Retinal pigment epithelial cell (primary cell): ENCODE measurements at regions not wholly inside any gene's neighbourhood (a gene's known extent, or its start where the extent isn't known, plus 50 kb on each side); places are given as distances from the start of the nearest gene placed in this dataset.

ENCODE experiments used
- DNase-seq: peaks from one replicate; pipeline ENCODE4 v3.0.0-alpha.2; 2010; ENCODE audit warnings: low read depth
- H3K4me3 ChIP-seq: 2 replicates; pipeline ENCODE4 v1.5.1; 2011; ENCODE audit warnings: mild to moderate bottlenecking, low read length, control low read depth, moderate library complexity
- CTCF ChIP-seq: conservative IDR thresholded peaks from 2 replicates; pipeline ENCODE4 v1.5.1; 2011; ENCODE audit warnings: low read depth, low read length, control low read depth, inconsistent platforms

GRCh38 chr2:185919155-185919554 is 180.6 kb downstream of the FSIP2 start:
- DNase-seq = peak; percentile 54
- H3K4me3 ChIP-seq = no peak overlapping the region

GRCh38 chr2:185921048-185921756 is 182.6 kb downstream of the FSIP2 start:
- TF ChIP-seq CTCF = no peak
- H3K4me3 ChIP-seq = no peak overlapping the region
- DNase-seq = peak; percentile 4

More at GRCh38 chr2:185919155-185919554, 180.6 kb downstream of the FSIP2 start:
- TF ChIP-seq CTCF = no peak

GRCh38 chr2:185934232-185934631 is 195.6 kb downstream of the FSIP2 start:
- no peak for TF ChIP-seq CTCF
- H3K4me3 ChIP-seq = no peak overlapping the region
- DNase-seq = no peak

GRCh38 chr2:185939858-185940257 is 201.3 kb downstream of the FSIP2 start:
- no peak overlapping the region for H3K4me3 ChIP-seq
- TF ChIP-seq CTCF = no peak
- no peak for DNase-seq

- no peak overlapping the region for H3K4me3 ChIP-seq
- TF ChIP-seq CTCF = no peak
- DNase-seq = no peak
Measured at GRCh38 chr2:185942855-185943254, 204.3 kb downstream of the FSIP2 start.

- DNase-seq = peak; percentile 4
- no peak for TF ChIP-seq CTCF
- H3K4me3 ChIP-seq = no peak overlapping the region
Measured at GRCh38 chr2:185947722-185948121, 209.1 kb downstream of the FSIP2 start.

GRCh38 chr2:185952100-185952499 is 213.5 kb downstream of the FSIP2 start:
- TF ChIP-seq CTCF = no peak
- no peak for DNase-seq
- no peak overlapping the region for H3K4me3 ChIP-seq
